Epithelial cell of prostate (primary cell): ENCODE measurements at regions not wholly inside any gene's neighbourhood (a gene's known extent, or its start where the extent isn't known, plus 50 kb on each side); places are given as distances from the start of the nearest gene placed in this dataset.

ENCODE experiments used
- DNase-seq: peaks from one replicate; pipeline ENCODE4 v3.0.0-alpha.2; 2011; ENCODE audit warnings: low read depth, low spot score
- H3K27ac ChIP-seq: fragments of 450-650 bp; 2 replicates; pipeline ENCODE4 v1.5.1; 2017; ENCODE audit warnings: mild to moderate bottlenecking

GRCh38 chr15:39041979-39042495, 477.4 kb upstream of the RASGRP1 start:
- DNase-seq, result no peak
- H3K27ac ChIP-seq, result no peak overlapping the region

GRCh38 chr15:39051626-39052322, 487.2 kb upstream of the RASGRP1 start:
- DNase-seq, result no peak
- no peak overlapping the region for H3K27ac ChIP-seq

- no peak for DNase-seq
- no peak overlapping the region for H3K27ac ChIP-seq
Observed at GRCh38 chr15:39052323-39052705, 487.7 kb upstream of the RASGRP1 start.

- no peak overlapping the region for H3K27ac ChIP-seq
- DNase-seq, result no peak
Observed at GRCh38 chr15:39053480-39053879, 488.9 kb upstream of the RASGRP1 start.

- DNase-seq, result no peak
- no peak overlapping the region for H3K27ac ChIP-seq
Observed at GRCh38 chr15:39054128-39054732, 489.6 kb upstream of the RASGRP1 start.

GRCh38 chr15:39056357-39056756, 491.7 kb upstream of the RASGRP1 start:
- DNase-seq, result no peak
- no peak overlapping the region for H3K27ac ChIP-seq

- H3K27ac ChIP-seq, result no peak overlapping the region
- DNase-seq, result no peak
Observed at GRCh38 chr15:39058351-39059131, 493.9 kb upstream of the RASGRP1 start.

- no peak overlapping the region for H3K27ac ChIP-seq
- no peak for DNase-seq
Observed at GRCh38 chr15:39059917-39060316, 495.3 kb upstream of the RASGRP1 start.

- no peak overlapping the region for H3K27ac ChIP-seq
- DNase-seq, result no peak
Observed at GRCh38 chr15:39061952-39062464, 497.4 kb upstream of the RASGRP1 start.

- no peak overlapping the region for H3K27ac ChIP-seq
- no peak for DNase-seq
Observed at GRCh38 chr15:39066677-39067076, 502.1 kb upstream of the RASGRP1 start.

GRCh38 chr15:39074341-39074985, 506.4 kb upstream of the THBS1 start:
- no peak for DNase-seq
- no peak overlapping the region for H3K27ac ChIP-seq

- no peak overlapping the region for H3K27ac ChIP-seq
- DNase-seq, result no peak
Observed at GRCh38 chr15:39075311-39075710, 505.6 kb upstream of the THBS1 start.

- DNase-seq, result no peak
- H3K27ac ChIP-seq, result no peak overlapping the region
Observed at GRCh38 chr15:39075756-39076341, 505.0 kb upstream of the THBS1 start.

- DNase-seq, result no peak
- no peak overlapping the region for H3K27ac ChIP-seq
Observed at GRCh38 chr15:39078026-39078425, 502.9 kb upstream of the THBS1 start.

- peak; percentile 8 for DNase-seq
- peak overlapping the region; percentile 34 for H3K27ac ChIP-seq
Observed at GRCh38 chr15:39079296-39079847, 501.5 kb upstream of the THBS1 start.

GRCh38 chr15:39083213-39083612, 497.7 kb upstream of the THBS1 start:
- no peak overlapping the region for H3K27ac ChIP-seq
- no peak for DNase-seq

GRCh38 chr15:39084674-39085530, 496.0 kb upstream of the THBS1 start:
- no peak for DNase-seq
- H3K27ac ChIP-seq, result no peak overlapping the region

- no peak overlapping the region for H3K27ac ChIP-seq
- no peak for DNase-seq
Observed at GRCh38 chr15:39086641-39087040, 494.2 kb upstream of the THBS1 start.

- no peak for DNase-seq
- H3K27ac ChIP-seq, result no peak overlapping the region
Observed at GRCh38 chr15:39088156-39088555, 492.7 kb upstream of the THBS1 start.
